OCI-LY3 (cell line): ENCODE measurements at regions not wholly inside any gene's neighbourhood (a gene's known extent, or its start where the extent isn't known, plus 50 kb on each side); places are given as distances from the start of the nearest gene placed in this dataset.

Experiments
- H2AFZ ChIP-seq: fragments of 200-600, 300-600 bp; shearing (Covaris generic); 2 replicates; pipeline ENCODE4 v1.6.0; 2014; ENCODE audit warnings: antibody characterized with exemption, low read depth, low read length
- H3K27ac ChIP-seq: fragments of 200-600, 300-600 bp; sonication (generic); 2 replicates; pipeline ENCODE4 v1.5.1; 2014; ENCODE audit warnings: mild to moderate bottlenecking, low read length, moderate library complexity, mixed read lengths
- H3K27me3 ChIP-seq: fragments of 200-600, 300-600 bp; sonication (generic); 2 replicates; pipeline ENCODE4 v1.6.1; 2014; ENCODE audit warnings: low read depth, low read length, mixed read lengths
- H3K36me3 ChIP-seq: fragments of 200-600, 300-600 bp; sonication (generic); replicated peaks from 2 replicates; pipeline ENCODE3; 2014; ENCODE audit warnings: low read depth, low read length, mixed read lengths
- H3K4me1 ChIP-seq: fragments of 300-600, 200-600 bp; sonication (generic); 2 replicates; pipeline ENCODE4 v1.6.1; 2014; ENCODE audit warnings: low read length, mixed read lengths
- H3K4me2 ChIP-seq: fragments of 200-600, 300-600 bp; sonication (generic); 2 replicates; pipeline ENCODE4 v1.6.1; 2014; ENCODE audit warnings: low read length, mixed read lengths
- H3K4me3 ChIP-seq: fragments of 300-600, 200-600 bp; sonication (generic); 2 replicates; pipeline ENCODE4 v1.5.1; 2014; ENCODE audit warnings: antibody characterized with exemption, mild to moderate bottlenecking, low read length, moderate library complexity
- H3K79me2 ChIP-seq: fragments of 300-600, 200-600 bp; shearing (Covaris generic); 2 replicates; pipeline ENCODE4 v1.6.1; 2014; ENCODE audit warnings: mild to moderate bottlenecking, low read length, mixed read lengths
- H3K9ac ChIP-seq: fragments of 300-600, 200-600 bp; shearing (Covaris generic); 2 replicates; pipeline ENCODE4 v1.6.0; 2014; ENCODE audit warnings: mild to moderate bottlenecking, low read length, moderate library complexity
- H3K9me3 ChIP-seq: fragments of 200-600, 300-600 bp; shearing (Covaris generic); 2 replicates; pipeline ENCODE4 v1.6.1; 2014; ENCODE audit warnings: low read length, mixed read lengths; ENCODE audit not compliant: insufficient read depth
- H4K20me1 ChIP-seq: fragments of 200-600, 300-600 bp; sonication (generic); 2 replicates; pipeline ENCODE4 v1.6.1; 2016; ENCODE audit warnings: low read length, mixed read lengths; ENCODE audit not compliant: insufficient read depth
- EZH2phosphoT487 ChIP-seq: fragments of 200-600 bp; shearing (Covaris generic); IDR thresholded peaks from 2 replicates; pipeline ENCODE4 v1.6.1; 2018; ENCODE audit warnings: antibody characterized with exemption, mixed run types, low read depth
- TF ChIP-seq, protein P1 (sequence below): fragments of 200-600, 300-600 bp; sonication (generic); IDR thresholded peaks from 2 replicates; pipeline ENCODE4 v1.5.1; 2014; ENCODE audit warnings: antibody characterized with exemption, low read length, low read depth

DNA sequence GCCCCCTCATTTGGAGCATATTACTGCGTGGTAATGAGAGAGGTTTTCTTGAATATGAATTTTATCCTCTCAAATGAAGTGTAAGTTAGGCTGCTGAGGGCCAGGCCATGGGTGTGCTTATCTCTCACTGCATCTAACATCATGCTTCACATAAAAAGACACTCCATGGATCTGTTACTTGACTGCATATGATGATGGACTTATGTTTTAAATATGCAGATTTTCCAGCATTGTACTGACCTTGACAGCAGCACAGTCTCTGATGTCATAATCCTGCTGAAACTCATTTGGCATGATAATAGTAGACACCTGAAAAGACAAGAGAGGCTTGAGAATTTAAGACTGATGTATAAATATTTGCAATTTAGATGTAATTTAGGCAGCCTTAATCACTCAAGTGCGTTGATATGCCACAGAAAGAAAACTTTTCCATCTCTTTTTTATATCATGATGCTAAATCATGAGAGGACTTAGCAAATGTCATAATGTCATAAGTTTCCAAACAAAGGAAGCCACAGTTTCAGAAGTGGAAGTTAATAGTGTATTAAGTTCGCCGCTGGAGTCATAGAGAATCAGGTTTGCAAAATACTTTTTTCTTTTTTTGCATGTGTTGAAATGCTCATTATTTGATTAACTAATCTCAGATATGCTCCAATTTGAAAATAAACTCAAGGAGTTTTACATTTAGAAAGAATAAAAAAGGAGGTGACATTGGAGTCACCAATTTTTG lies 62.7 kb upstream of the CD302 start:
- Histone ChIP-seq H3K4me3 (no peak overlapping the region), H3K27me3 (no peaks in the 10 kb centered on the region), H3K9ac (no peak overlapping the region), H3K4me2 (no peak overlapping the region), H3K27ac (no peak overlapping the region), H3K79me2 (no peaks in the 10 kb centered on the region), H3K4me1 (peaks cover 2% of the 10 kb centered on the region), H4K20me1 (no peaks in the 10 kb centered on the region), H3K36me3 (peaks cover 60% of the 10 kb centered on the region), H2AFZ (no peak overlapping the region), H3K9me3 (no peaks in the 10 kb centered on the region)
- TF ChIP-seq, protein P1, sequence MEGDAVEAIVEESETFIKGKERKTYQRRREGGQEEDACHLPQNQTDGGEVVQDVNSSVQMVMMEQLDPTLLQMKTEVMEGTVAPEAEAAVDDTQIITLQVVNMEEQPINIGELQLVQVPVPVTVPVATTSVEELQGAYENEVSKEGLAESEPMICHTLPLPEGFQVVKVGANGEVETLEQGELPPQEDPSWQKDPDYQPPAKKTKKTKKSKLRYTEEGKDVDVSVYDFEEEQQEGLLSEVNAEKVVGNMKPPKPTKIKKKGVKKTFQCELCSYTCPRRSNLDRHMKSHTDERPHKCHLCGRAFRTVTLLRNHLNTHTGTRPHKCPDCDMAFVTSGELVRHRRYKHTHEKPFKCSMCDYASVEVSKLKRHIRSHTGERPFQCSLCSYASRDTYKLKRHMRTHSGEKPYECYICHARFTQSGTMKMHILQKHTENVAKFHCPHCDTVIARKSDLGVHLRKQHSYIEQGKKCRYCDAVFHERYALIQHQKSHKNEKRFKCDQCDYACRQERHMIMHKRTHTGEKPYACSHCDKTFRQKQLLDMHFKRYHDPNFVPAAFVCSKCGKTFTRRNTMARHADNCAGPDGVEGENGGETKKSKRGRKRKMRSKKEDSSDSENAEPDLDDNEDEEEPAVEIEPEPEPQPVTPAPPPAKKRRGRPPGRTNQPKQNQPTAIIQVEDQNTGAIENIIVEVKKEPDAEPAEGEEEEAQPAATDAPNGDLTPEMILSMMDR: no peak
- no peak for TF ChIP-seq EZH2phosphoT487

DNA sequence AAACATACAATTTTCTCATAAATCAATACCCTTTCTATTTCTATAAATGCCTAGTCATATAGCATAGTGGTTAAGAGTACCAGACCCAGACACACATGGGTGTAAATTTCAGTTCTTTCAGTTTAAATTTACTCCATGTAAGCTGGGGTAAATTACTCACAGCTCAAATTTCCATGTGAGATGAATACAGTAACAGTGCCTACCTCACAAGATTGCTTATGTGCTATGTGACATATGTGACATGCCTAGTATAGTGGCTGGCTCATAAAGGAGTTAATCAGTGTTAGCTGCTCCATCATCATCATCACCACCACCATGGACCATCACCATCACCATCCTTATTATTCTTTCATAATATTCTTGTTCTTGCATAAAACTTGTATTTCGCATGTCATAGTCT lies 61.6 kb upstream of the CD302 start:
- Histone ChIP-seq H3K9ac (no peak overlapping the region), H3K4me3 (no peak overlapping the region), H3K79me2 (no peaks in the 10 kb centered on the region), H3K9me3 (no peaks in the 10 kb centered on the region), H3K27ac (no peak overlapping the region), H3K4me1 (peaks cover 8% of the 10 kb centered on the region), H3K27me3 (no peaks in the 10 kb centered on the region), H3K36me3 (peaks cover 66% of the 10 kb centered on the region), H2AFZ (no peak overlapping the region), H3K4me2 (no peak overlapping the region), H4K20me1 (no peaks in the 10 kb centered on the region)
- TF ChIP-seq, protein P1: no peak
- no peak for TF ChIP-seq EZH2phosphoT487

DNA sequence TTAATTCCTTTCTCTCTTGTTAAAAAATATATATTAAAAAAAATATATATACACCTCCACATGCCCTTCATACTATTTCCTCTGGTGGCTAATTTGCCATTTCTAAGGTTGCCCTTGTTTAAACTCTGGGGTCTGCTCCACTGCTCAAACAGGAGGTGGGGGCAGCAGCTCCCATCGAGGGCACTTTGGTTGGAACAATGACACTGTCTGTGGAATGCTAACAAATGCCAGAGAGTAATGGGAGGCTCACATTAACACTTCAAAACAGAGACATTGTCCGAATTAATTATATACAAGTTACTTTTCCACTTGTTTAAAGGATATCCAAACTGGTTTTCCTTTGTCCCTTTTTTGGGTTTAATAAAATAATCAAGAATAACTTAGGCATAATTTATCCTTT lies 58.8 kb upstream of the CD302 start:
- no peaks in the 10 kb centered on the region for H4K20me1 ChIP-seq
- no peak overlapping the region for H3K4me3 ChIP-seq
- H3K9me3 ChIP-seq: no peaks in the 10 kb centered on the region
- TF ChIP-seq EZH2phosphoT487: no peak
- TF ChIP-seq, protein P1: no peak
- peaks cover 8% of the 10 kb centered on the region for H3K4me1 ChIP-seq
- H2AFZ ChIP-seq: no peak overlapping the region
- H3K79me2 ChIP-seq: no peaks in the 10 kb centered on the region
- no peak overlapping the region for H3K27ac ChIP-seq
- H3K9ac ChIP-seq: no peak overlapping the region
- H3K4me2 ChIP-seq: no peak overlapping the region
- H3K27me3 ChIP-seq: no peaks in the 10 kb centered on the region
- H3K36me3 ChIP-seq: peaks cover 68% of the 10 kb centered on the region

DNA sequence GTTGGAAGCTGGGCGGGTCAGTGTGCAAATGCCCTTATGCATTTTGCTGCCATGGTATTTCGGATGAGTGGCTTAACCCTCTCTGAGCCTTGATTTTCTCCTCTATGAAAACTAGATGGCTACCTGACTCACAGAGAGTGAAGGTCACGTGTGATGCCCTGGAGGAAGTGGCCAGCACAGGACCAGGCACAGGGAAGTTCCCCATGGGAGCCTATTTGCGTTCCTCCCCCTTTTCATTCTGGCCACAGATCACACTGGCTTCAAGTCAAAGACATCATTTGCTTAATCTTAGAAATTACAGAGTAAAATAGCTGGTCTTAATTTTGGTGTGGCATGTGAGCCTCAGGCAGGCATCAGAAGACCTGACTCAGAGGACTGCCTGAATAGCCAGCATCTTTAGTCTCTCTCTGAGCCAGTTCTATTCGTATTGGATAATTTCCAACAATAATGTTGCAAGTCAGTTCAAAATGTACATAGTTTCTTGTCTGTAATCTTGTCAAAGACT lies 57.6 kb upstream of the CD302 start:
- H3K36me3 ChIP-seq: peaks cover 75% of the 10 kb centered on the region
- no peak overlapping the region for H3K4me2 ChIP-seq
- no peaks in the 10 kb centered on the region for H3K27me3 ChIP-seq
- H3K27ac ChIP-seq: no peak overlapping the region
- no peak overlapping the region for H3K4me3 ChIP-seq
- H3K9ac ChIP-seq: no peak overlapping the region
- TF ChIP-seq, protein P1: no peak
- TF ChIP-seq EZH2phosphoT487: no peak
- H3K79me2 ChIP-seq: no peaks in the 10 kb centered on the region
- H3K4me1 ChIP-seq: peaks cover 8% of the 10 kb centered on the region
- H2AFZ ChIP-seq: no peak overlapping the region
- H3K9me3 ChIP-seq: no peaks in the 10 kb centered on the region
- no peaks in the 10 kb centered on the region for H4K20me1 ChIP-seq
